DMS153 treated with DMSO at 0.1 percent for 48 hours (cell line): ENCODE measurements at regions not wholly inside any gene's neighbourhood (a gene's known extent, or its start where the extent isn't known, plus 50 kb on each side); places are given as distances from the start of the nearest gene placed in this dataset.

Source experiments
- DNase-seq: peaks from one replicate; lab custom pipeline; 2025; ENCODE audit not compliant: unreplicated experiment; lab: John Stamatoyannopoulos, UW

DNA sequence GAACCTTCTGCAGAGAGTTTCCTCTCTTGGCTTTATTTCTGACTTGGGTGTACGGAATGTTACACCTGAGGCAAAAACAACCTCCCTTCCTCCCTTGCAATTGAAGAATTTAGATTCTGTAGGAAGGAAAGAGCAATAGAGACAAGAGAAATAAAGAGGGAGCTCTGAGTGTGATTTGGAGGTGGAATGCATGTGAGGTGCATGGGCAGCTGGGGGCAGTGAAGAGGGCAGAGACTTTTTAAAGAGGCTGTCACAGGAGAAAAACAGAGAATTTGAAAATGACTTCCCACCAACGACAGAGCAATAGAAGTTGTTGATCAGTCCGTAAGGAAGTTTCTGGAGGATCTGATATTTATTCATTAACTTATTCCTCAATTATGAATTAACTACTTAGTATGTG lies 172.0 kb upstream of the B3GALT2 start:
- DNase-seq = no peak

DNA sequence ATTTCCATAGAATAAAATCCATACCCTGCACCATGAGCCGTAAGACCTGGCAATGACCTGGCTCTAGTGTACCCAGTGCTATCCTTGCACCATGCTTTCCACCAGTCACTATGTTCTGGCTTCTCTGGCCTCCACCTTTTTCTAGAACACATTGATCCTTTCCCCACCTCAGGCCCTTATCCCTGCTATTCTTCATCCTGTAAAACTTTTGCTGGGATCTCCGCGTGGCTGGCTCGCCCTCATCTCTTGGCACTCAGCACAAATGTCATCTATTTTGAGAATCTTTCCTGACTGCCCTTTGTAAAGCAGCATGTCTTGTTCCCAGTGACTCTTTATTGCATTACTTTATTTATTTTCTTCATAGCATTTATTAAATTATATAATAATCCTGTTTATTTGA lies 169.8 kb upstream of the B3GALT2 start:
- DNase-seq = no peak

DNA sequence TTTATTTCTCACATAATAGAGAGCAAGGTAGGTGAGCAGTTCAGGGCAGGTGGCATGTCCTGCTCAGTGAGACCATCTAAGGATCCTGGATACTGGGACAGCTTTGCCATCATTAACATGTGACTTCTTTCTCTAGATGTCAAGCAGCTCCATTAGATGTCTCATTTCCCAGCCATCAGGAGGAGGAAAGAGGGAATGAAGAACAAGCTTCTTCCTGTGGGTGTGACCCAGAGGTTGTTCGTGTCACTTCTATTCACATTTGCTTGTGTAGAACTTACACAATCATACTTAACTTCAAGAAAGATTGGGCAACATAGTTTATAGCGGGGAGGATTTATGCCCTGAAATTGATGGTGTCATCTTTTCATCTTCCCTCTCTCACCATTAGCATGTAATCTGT lies 169.2 kb upstream of the B3GALT2 start:
- no peak for DNase-seq

DNA sequence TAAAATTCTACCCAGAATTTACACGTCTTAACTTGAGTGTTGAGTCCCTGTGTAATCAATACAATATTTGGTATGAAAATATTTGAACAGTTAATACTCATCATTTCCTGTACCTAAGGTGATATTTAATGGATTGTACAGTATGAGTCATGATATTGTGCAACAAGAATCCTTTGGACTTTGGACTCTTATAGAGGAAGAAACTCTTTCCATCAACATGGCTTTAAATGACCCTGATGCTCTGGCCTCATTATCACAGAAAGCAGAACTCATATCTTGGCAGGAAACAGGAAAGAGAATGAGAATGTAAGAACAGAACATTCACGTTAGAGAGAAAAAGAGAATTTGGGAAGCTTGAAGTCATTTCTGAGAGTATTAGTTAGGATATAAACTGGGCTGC lies 168.8 kb upstream of the B3GALT2 start:
- no peak for DNase-seq

DNA sequence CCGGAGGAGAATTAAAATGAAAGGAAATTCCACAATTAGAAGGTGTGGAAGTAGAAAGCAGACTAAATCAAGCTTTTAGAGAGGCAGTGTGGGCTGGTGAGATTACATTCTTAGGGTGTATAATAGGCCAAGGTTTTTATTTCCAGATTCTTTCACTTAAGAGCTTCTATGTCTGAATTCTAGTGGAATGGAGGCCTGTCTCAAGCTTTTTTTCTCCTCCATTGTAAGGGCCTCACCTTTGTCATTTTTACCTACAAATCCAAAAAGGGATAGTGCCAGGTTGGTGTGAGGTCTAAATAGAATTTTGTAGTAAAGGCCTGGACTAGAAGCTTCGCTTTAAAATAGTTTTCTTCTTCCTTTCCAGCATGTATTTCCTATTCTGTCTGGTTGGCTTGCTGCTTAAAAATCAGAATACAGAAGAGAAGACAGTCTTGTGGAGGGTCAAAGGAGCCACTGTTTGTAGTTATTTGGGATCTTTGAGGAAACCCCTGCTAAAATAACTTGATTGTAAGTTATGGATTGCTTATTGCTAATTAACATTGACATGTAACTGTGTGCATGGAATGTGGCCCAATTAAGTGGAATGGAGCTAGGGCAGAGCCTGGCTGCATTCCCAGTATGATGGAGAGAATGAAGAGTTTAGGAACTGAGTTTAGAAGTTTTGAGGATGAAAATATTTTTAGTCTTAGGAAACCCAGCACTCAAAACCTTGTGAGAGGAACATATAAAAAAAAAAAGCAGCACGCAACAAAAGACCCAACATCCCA lies 162.5 kb upstream of the B3GALT2 start:
- DNase-seq = no peak

DNA sequence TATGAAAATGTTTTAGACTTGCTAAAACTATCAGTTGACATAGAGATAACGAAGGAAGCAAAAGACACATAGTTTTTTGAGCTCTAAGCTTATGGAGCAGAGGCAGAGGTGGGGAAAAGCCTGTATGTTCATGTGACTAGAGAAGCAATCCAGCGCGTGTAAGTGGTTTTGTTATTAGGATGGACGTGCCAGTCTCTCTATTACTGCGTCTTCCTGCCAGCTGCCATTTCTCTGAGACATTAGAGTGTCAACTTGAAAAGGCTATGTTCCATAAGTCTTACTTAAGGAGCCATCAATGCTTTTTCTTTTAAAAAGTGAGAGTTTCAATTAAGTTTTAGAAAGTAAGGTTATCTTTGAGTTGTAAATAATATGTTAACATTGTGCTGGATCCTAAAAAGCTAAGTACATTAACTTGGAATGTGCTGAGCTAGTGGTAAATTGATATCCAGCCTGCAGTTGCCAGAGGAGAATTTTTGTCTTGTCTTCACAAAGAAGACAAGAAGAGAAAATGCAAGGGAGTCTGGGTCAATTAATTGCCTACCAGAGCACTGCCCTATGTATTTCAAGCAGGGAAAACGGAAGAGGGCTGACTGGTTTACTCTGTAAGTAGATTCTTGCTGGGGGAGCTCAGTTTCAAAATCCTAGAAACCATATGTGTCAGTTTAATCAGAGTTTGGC lies 161.8 kb upstream of the B3GALT2 start:
- no peak for DNase-seq

DNA sequence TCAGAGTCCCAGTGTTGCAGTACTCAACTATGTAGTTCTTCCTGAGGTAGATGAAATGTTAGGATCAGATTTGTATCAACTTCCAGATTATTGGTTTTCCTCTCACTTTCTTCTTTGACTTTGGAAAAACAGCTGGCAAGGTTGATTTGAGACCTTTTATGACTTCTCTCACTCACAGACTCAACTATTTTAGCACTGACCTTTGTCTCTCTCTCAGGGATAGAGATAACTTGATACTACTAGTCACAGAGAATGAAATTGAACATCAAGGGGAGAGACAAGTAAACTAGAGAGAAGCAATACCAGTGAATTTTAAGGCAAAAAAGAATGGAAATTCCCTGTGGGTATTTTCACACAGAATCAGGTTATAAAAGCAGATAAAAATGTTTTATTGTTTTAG lies 159.7 kb upstream of the B3GALT2 start:
- DNase-seq = no peak

DNA sequence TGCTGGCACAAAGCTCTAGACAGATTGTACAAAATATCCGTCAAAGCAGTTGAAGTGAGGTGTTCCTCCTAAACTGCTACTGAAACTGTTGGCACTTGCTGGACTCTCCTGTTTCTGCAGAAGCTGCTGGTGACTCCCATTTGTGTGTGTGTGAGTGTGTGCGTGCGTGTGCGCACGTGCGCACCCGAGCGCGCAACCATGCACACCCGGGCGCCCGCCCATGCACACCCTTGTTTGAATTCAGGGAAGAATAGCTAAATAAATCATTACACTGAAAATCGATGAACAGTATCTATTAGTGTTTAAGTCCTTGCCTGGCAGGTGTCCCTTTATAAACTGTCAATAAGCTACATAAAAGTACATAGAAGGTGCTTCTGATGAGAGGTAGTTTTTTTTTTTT lies 156.4 kb upstream of the B3GALT2 start:
- no peak for DNase-seq

DNA sequence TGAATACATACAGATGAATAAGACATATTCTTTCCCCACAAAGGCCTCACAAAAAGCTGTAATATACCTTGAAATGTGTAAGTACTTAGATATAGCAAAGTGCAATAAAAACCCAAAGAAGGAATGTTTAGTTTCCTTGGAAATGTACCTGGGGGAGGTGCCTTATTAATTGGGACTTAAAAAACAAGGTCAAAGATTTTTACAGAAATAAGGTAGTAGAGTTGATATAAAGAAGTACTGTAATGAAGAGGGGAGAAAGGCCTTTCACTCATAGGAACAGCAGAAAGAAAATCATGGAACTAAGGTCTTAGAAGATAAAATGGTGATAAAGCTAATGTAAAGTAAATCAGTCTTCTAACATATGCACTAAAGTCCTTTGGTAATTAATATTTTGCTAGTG lies 153.9 kb upstream of the B3GALT2 start:
- DNase-seq = no peak

DNA sequence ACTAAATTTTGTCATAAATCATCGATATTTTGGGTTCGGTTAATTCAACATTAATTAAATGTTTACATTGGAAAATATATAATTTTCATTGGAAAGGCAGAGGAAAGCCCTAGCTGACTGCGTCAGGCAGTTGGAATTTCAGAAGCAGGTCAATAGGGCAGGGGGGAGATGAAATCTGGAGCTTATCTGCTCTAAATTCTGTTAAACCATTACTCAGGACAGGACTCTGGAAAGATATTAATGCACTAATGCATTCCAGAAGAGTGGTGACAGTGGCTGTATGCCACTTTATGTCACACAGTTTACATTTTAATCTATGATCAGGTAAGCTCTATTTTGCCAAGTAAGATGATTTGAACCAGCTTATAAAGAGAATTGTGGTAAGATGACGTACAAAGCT lies 153.0 kb upstream of the B3GALT2 start:
- no peak for DNase-seq

DNA sequence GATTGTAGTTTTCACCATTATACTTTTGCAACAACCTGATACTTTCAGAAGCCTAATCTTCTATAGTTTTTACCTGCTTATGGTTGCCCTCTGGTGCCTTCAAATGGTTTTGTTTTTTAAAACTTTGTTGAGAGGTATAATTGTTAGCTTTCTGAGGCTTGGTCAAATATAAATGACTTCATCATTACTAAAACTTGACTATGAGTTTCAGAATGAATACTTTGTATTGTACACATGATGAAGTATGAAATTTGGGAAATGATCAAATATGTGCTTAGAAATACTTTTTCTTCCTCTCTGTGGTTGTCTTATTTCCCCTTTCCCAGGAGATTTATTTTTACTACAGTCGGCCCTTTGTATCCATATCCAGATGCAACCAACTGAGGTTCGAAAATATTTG lies 151.8 kb upstream of the B3GALT2 start:
- no peak for DNase-seq

DNA sequence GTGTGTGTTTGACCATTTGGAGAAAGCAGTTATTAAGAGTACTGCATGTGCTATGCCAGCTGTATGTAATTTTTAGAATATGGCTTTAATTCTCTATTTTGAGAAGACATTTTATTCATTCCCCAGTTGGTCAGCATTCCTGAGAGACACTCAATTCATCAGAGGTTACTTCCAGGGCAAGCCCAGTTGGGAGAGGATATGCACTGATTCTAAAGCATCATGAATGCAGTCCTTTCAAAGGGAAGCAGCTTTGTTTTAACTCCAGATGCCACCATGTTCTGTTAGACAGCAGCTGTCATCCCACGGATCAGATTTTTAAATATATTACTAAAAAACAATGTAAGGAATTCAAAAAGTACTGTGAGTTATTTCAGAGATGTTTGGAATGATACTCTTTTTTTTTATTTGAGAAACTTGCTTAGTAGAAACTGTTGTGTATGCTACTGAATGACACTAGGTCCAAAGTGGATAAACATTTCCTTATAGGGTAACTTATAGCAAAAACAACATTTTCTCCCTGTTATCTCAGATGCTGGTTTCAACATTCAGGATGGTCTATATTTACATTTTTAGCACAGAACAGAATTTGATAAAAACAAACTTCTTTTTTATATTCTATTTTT lies 149.5 kb upstream of the B3GALT2 start:
- DNase-seq = no peak

DNA sequence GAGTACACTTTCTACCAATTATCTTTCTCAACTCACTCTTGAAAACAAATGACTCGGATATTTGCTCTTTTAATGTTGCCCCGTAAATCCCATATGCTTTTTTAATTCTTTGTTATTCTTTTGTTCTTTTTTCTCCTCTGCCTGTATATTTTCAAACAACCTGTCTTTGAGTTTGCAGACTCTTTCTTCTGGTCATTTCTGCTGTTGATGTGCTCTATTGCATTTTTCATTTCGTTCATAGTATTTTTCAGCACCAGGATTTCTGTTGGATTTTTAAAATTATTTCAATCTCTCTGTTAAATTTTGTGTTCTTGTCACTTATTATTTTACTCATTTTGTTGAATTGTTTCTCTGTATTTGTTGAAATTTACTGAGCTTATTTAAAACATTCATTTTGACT lies 146.8 kb upstream of the B3GALT2 start:
- DNase-seq = no peak

DNA sequence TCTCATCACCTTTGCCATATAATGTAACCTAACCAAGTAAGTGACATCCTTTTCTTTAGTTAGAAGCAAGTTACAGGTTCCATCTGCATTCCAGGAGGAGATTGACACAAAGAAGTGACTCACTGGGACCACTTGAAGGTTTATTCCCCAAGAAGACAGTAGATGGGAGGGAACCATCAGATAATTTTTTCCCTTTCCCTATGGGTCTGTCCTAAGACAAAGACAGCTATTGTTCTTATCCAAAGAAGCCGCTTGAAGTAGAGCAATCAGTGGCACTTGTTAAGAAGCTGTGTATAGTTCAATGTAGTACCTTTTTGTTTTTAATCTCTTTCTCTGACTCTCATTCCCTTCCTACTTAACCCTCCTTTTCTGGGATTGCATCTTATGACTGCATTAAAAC lies 139.9 kb upstream of the B3GALT2 start:
- no peak for DNase-seq

DNA sequence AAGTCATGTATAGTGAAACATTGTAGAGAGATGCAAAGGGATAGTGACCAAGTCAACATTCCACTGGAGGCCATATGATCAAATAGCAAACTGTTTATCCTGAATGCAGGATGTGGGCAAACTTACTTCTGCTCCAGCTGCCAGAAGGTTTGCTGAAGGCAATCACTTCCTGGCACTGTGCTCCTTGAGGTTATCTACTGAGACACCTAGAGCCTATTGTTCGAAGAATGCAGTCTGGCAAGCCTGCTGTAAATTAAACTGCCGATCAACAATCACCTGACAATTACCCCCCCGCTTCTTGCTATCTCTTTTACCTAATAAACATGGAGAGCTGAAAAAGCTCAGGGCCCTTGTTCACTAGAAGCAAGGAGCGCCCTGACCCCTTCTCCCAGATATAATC lies 139.4 kb upstream of the B3GALT2 start:
- DNase-seq = no peak

DNA sequence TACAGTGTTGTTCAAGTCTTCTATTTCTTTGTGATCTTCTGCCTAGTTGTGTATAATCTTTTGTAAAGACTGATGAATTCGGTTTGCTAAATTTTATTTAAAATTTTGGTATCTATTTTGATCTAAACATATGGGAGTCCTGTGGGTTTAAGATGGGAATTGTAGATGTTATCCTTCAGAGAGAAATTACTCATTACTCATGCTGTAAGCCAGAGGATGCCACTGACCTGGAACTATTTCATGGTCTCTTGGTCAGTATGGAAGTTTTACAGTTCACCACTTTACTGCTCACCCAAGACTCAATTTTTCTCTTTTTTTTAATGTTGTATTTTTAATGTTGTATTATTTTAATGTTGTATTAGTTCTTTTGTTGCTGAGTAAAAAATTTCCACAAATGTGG lies 138.6 kb upstream of the B3GALT2 start:
- DNase-seq = no peak

DNA sequence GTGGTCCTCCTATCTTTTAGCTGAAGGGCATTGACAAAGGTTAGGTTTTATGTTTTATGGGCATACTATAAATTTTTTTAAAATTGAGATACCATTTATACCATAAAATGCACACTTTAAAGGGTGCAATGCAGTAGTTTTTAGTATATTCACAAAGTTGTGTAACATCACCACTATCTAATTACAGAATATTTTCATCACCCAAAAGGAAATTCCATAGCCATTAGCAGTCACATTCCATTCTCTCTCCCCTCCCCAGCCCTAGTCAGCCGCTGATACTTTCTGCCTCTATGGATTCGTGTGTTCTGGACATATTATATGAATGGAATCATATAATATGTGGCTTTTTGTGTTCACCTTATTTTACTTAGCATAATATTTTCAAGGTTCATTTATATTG lies 135.8 kb upstream of the B3GALT2 start:
- DNase-seq = no peak

DNA sequence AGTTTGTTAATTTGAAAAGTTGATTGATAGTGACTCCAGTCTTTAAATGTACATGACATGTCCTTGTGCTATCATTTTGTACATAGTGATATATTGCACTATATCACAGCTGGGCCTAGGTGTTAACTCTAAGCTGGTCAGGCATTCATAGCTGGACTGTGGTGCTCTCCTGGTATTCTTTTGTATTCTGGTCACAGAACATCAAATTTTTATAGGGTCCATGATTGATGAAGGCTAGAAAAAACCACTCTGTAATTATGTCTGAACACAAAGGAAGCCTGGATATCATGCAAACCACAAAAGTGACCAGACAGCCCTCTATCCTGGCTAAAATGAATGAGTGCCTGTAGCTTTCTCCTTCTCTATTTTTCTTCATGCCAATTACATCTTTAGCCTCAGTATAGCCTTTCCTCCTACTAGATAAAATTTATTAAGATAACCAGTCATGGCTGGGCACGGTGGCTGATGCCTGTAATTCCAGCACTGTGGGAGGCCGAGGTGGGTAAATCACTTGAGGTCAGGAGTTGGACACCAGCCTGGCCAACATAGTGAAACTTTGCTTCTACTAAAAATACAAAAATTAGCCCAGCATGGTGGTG lies 134.9 kb upstream of the B3GALT2 start:
- no peak for DNase-seq

DNA sequence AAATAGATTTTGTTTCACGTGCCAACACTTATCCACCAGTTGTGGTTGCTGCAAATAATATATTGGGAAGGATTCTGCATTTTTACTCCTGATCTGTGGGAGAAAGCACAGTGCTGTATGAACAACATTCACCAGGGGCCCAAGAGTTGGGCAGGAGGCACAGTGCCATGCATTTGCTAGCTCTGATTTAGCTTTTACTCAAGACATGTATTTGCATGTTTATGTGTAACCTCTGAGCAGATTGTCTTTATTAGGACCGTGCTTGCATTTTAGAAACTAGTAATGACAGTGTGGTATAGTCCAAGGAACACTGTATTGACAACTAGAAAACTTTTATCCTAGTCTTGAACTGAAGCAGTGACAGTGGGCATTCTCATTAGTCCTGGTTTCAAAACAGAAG lies 133.9 kb upstream of the B3GALT2 start:
- no peak for DNase-seq

DNA sequence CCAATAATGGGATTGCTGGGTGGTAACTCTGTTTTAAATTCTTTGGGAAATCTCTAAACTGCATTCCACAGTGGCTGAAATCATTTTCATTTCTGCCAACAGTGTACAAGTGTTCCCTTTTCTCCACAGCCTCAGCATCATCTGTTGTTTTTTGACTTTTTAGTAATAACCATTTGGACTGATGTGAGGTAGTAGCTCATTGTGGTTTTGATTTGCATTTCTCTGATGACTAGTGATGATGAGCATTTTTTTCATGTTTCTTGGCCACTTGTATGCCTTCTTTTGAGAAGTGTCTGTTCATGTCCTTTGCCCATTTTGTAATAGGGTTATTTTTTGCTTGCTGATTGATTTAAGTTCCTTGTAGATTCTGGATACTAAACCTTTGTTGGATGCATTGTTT lies 131.9 kb upstream of the B3GALT2 start:
- no peak for DNase-seq

DNA sequence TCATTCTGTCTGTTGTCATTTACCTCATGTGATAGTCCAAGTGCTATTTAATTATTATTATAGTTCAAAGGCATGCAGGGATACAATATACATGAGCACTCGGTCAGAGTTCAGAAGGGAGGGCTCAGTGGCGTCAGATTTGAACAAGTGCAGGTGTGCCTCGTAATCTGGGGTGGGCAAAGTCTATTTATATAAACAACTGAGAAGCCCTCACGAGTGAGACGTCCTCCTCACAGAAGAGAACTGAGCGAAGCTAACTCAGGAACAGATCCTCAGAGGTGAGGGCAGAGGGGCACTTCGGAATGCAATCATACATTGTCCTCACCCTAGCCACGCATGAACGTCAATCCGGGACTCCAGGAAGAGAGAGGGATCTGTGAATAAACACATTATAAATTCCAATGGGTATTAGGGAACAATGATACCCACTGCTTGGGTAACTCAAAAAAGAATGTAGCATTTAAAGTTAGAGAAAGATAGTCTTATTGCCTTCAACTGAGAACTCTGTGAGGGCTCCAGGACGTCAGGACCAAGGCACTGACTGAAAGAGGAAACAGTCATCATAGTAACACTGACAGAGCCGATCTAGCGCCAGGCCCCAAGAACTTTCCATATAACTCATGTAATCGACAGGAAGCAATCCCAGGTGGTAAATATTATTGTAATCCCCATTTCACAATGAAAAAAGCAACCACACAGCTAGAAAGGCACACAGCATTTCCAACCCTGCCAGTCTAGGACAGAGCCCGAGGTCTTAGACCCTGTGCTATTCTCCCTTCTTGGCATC lies 127.1 kb upstream of the B3GALT2 start:
- DNase-seq = no peak
